Stimulated activated CD8-positive, alpha-beta memory T cell treated with anti-CD3 and anti-CD28 coated beads, Interleukin-7, amount 100 ng/mL, for 1 hour (primary cell): ENCODE measurements at regions not wholly inside any gene's neighbourhood (a gene's known extent, or its start where the extent isn't known, plus 50 kb on each side); places are given as distances from the start of the nearest gene placed in this dataset.

Experiments
- DNase-seq, 2 donors: peaks; one replicate each; pipeline ENCODE4 v3.0.0-alpha.2; 2020; ENCODE audit warnings: low read depth in 2 of 2

DNA sequence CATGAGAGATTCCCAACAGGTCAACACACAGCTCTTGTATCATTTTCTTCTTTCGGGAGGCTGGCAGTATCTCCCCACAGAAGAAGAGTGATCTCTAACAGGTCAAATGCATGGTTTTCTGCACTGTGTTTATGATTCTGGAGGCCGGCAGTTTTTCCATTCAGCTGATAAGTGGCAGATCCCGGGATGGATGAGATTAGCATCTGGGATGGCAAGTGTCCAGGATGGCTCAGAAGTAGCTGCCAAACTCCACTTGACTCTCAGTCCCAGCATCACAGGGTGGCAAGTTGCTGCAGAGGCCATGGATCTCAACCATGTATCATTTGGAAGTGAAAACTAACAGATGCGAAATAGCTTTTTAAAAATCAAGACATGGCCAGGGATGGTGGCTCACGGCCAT lies 97.8 kb upstream of the SLC44A1 start:
- DNase-seq, result no peak

DNA sequence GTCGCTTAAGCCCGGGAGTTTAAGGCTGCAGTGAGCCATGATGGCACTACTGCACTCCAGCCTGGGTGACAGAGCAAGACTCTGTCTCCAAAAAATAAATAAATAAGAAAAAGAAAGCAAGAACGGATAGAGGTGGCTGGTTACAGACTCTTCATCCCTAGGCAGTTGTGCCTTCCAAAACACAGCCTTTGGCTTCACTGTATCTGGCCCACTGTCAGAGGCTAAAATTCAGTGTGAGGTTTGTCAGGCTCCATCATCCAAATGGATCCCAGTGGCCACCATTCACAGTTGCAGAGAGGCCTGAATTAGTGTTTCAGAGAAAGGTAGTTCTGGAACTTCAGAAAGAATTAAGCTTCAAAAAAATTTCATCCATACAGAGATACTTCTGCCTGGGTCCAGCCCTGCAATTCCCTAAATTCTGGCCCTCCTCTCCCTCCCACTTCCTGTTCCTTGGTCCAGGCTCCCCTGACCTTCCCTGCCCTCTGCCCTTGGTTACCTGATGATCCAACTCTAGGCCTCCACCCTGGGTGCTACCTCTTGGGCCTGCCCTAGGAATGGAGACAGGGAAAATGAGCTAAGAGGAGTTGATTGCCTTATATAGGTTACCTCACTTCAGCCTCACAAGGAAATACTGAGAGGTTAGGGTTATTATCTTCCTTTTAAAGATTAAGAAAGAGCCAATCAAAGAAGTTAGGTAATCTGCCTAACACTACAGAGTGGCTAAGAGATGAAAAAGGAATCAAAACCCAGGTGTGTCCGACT lies 97.2 kb upstream of the SLC44A1 start:
- DNase-seq, result no peak

DNA sequence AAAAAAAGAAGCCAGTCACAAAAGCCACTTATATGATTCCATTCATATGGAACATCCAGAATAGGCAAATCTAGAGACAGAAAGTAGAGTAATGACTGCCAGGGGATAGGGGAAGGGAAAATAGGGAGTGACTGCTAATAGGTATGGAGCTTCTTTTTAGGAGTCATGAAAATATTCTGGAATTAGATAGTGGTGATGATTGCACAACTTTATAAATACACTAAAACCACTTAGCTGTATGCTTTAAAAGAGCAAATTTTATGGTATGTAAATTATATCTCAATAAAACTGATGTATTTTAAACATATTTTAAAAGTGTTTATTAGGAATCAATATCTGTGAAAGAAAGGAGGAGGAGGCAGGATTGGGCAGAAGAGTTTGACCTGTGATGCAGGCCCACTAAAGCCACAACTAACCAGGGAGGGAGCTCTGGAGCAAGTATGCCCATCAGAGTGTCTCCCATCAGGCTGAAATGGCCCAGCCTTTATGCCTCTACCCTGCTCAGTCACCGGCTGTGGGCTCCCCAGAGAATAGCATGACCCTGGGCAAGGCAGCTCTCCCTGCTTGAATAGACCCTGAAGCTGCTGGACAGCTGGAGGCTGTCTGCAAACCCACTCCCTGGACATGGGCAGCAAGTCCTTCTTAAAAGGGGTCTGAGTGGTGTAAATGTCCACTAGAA lies 96.0 kb upstream of the SLC44A1 start:
- no peak for DNase-seq

DNA sequence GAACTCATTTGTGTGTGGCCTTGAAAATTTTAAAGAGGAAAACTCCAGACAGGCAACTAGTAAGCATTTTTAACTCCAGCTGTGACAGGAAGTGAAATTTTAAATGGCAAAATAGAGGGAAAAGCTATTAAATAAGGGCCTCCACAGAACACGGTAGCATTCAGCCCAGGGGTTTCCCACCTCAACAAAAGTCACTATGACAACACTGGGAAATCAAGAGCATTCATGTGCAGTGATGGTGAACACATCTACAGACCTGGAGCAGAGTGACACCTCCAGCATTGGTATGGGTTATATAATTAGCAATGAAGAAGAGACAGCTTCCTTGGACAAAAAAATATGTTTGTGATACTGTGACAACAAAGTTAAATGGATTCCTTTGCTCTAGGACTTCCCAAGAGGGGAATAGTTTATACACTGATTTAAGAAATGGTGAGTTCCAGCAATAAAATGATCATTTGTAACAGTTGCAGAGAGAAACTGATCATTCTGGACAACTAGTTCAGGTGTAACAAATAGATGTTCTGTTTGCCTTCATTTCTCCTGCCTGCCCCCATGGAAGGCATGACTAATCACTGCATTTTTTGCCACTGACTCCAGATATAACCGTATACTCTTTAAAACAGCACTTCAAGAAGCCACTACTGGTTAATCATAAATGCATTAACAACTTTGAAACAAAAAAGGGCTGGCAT lies 93.3 kb upstream of the SLC44A1 start:
- no peak for DNase-seq

DNA sequence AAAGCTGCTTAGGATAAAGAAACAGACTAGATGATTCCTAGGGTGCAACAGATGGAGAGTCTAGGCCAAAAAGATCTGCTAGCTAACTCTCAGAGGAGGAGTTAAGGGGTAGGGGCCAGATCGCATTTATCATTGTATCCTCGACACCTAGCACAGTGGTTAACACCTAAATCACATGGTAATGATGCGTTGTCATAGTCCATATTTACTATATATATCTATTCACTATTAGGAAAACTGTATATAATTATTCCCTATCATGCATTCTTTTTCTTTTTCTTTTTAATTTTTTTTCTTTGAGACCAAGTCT lies 92.8 kb upstream of the SLC44A1 start:
- DNase-seq, result no peak

DNA sequence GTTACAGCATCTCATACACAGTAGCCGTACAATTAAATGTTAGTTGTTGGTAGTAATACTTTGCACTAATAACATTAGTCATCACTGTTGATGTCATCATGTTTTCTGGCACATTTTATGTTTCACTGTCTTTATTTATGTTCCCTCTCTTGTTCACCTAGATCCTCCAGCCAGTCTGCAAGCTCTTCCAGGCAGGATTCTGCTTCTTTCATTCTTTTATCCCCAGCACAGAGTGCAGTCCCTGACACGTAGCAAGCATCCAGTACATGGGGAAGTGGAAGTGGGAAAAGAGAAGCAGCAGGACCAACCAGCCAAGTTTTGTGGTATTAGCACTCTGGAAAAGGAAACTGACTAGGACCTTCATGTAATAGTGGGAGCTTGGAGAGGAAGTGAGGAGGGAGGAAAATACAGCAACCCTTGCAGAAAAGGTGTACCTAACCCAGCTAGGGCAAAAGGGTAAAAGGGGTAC lies 89.7 kb upstream of the SLC44A1 start:
- DNase-seq, result no peak

DNA sequence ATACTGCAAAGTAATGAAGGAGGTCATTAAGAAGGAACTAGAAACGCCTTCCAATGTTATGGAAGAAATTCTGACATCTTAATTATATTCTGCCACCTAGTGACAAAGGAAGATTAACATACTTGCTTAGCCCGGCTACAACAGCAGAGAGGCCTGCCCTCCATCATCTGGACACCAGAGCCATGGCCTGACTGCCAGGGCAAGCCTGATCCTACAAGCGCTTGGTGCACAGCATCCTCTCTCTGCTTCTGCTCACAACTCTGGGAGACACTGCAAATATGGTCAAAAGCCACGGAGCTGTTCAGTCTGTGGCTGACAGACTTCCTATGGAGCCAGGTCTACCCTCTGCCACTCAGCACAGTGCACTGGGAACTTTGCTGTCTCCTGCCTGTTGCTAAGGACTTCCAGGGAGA lies 87.3 kb upstream of the SLC44A1 start:
- DNase-seq, result no peak

DNA sequence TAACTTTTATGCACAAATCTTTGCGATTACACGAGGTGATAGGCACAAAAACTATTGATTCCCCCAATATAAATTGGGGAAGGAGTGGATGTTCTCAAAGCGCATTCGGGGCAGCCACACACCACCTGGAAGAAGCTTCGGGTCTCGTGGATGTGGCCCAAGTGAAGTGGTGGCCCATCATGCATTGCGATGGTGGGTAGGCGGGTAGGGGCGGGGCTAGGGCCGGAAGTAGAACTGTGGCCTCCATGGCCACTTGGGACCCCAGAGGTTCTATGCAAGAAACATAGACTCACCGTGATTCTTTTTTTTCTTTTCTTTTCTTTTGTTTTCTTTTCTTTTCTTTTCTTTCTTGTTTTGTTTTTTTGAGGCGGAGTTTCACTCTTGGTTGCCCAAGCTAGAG lies 86.4 kb upstream of the SLC44A1 start:
- DNase-seq, result no peak

DNA sequence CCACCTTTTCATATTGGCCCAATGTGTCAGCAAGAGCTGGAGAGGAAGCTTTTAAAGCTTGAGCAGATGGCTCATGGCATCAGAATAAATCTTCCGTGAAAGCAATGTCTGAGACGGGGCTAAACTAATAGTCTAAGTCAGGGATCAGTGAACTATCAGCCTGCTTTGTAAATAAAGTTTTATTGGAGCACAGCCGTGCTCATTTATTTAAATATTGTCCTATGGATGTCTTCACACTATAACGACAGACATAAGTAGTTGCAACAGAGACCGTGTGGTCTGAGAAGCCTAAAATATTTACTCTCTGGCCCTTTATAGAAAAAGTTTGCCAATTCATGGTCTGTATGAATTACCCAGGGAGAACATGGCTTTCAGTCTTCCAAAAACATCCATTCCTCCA lies 85.6 kb upstream of the SLC44A1 start:
- DNase-seq, result no peak

DNA sequence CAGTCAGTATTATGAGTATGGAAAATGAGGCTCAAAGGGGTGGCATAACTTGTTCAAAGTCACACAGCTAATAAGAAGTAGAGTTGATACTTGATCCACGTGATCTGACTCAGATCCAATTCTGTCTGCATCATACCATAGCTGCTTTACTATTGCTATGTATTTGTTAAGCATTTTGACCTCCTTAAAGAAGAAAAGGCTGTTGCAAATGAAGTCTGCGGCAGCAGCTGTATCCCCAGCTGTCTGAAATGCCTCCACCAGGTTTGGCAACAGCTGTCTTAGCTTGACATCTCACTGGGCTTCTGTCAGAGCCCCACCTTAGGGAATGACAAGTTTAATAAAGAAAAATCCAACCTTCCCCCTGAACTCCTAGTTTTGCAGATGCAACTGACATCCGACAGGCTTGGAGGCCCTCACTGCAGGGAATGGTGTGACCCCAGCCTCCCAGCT lies 75.6 kb upstream of the SLC44A1 start:
- no peak for DNase-seq

DNA sequence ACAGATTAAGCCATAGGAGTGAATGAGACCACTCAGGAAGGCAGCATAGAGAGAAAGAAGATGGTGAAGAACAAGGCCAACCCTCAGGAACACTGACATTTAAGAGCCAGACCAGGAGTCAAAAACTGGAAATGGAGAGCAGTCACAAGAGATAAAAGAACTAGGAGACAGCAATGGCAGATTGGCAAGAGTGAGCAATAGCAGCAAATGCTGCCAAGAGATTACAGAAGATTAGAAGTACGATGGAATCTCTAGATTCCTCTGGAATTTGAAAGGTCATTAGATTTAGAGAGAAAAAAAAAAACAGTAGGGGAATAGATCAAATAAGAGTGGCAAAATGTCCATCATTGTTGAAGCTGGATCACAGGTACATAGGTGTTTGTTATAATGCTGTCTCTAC lies 73.4 kb upstream of the SLC44A1 start:
- no peak for DNase-seq

DNA sequence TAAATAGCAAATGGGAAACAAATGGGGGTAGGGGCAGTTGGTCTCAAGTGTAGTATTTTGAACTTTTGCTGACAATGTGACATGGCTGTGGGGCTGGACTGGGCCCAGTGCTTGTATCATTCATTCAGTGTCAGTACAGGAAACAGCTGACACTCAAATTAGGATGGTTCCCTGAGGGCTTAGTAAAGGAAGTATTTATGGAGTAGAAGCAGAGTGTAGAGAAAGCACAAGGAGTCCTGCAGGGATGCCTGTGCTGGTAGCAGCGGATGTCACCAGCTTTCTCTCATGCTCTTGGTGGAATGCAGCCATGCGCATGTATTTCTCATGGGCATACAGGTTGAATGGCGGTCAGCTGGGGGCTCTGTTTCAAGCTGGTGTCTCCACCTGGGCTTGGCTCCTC lies 72.9 kb upstream of the SLC44A1 start:
- no peak for DNase-seq

DNA sequence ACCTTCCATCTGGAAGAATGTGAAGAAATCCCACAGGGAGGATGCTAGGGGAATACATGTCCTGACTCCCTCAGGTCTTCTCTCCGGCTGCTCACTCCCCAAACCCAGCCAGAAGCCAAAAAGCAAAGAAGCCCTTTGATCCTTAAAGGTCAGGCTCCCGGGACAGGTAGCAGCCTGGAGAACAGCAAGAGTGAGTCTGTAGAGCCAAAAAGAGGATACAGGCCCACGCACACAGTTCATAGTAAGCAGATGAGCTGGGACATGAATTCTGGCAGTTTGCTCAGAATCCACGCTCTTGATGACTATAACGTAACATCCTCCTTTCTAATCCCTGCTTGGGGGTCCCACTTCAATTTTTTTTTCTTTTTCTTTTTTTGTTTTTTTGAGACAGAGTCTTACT lies 72.0 kb upstream of the SLC44A1 start:
- DNase-seq, result no peak

DNA sequence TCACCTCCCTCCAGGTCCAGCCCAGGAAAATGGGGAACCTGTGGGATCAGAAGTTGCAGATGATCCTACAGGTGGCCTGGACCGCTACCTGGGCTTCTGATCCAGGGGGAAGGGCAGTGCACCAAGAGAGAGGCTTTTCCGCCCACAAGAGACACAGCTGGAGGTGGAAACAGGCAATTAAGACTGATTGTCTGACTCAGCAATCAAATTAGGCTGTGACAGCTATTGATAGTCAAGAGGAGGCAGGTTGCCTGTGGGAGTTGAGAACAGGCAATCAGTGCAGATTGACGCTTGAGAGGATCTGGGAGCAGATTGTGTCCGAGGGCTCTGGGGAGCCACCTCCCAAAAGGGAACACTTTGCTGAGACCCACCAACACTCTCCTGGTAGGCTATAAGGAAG lies 71.1 kb upstream of the SLC44A1 start:
- DNase-seq, result no peak

DNA sequence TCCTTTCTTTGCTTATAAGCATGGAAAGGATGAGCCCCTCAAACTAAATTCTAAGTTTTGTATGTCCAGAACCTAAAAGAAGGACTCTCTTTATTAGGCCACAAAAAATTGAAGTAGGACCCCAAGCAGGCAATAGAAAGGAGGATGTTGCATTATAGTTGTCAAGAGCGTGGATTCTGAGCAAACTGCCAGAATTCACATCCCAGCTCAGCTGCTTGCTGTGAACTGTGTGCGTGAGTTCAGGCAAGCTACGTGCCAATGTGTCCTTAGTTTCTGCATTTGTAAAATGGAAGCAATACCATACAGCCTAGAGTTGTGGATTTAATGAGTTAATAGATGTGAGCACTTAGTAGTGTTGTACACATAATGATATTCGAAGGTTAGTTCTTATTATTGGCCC lies 70.6 kb upstream of the SLC44A1 start:
- no peak for DNase-seq

DNA sequence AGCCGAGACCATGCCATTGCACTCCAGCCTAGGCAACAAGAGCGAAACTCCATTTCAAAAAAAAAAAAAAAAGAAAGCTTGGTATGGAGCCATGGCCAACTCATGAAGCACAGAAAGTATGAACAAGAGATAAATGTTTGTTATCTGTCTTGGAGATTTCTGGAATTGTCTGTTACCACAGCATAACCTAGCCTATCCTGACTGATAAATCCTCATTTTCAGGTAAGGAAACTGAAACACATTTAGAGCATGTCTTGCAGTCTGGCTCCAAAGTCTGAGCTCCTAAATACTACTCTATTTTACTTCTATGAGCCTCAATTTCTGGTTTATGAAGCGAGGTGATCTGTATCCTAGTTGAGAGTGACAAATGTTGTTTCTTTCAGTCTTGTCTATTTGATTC lies 68.3 kb upstream of the SLC44A1 start:
- DNase-seq, result no peak

DNA sequence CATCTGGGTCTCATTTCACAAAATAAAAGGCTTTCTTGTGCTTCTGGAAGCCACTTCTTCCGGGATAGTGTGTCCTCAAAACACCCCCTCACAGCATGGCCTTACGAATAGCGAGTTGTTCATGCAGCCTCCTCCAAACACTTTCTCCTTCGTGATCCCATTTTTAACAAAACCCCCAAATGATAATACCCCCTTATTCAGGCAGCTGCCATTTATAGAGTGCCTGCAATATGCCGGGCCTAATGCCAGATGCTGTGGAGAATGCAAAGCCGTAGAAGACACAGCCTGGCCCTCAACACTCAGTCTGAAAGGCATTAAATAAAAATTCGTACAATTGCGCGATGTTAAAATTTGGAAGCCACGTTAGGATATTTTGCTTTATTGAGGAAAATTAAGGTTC lies 66.4 kb upstream of the SLC44A1 start:
- DNase-seq, result no peak

DNA sequence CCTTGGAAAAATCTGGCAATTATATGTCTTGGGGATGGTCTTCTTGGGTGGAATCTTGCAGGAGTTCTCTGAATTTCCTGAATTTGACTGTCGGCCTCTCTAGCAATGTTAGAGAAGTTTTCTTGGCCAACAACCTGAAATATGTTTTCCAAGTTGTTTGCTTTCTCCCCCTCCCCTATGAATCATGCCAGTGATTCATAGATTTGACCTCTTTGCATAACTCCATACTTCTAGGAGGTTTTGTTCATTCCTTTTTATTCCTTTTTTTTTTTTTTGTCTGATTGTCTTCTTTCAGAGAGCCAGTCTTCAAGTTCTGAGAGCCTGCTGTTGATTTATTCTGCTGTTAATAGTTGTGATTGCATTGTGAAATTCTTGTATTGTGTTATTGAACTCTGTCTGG lies 56.7 kb upstream of the SLC44A1 start:
- no peak for DNase-seq

DNA sequence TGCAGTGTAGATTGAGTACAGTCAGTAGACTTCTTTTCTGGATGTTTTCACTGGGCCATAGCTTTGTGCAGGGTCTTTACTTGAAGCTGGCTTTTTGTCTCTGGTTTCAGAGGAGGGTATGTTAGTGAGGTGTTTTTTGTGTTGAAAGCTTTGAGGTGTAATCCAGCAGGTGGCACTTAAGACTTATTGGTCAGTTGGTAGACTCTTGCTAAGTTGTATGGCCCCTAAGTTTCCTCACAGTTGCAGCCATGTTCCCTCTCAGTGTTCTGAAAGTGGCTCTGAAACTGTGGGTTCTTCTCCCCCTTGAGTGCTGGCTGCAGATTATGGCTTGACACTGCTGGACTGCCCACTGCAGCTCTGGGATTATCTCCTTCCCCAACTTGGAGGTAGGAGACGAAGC lies 55.7 kb upstream of the SLC44A1 start:
- no peak for DNase-seq

DNA sequence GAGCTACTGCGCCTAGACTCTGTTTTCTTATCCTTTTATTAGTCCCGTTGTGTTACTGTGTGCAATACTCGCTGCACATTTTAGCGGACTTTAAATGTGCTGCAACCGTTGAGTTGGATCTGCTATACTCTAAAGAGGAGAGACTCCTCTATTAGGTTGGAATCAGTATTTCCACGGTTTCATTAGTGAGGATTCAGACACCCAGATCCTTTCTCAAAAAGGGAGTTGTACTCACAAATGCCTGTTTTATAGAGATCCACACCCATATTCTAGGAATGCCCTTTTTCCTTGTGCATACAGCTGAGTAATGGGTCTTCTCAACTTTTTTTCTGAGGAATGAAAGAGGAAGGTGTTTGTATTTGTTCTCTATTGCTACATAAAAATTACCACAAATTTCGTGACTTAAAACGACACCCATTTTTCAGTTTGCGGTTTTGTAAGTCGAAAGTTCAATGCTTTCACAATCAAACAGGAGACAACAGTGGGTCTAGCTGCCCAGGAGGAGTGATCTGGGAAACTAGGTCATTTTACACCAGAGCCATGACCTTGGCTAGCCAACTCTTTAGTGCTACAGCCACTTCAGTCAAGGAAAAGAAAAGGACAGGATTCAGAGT lies 52.8 kb upstream of the SLC44A1 start:
- no peak for DNase-seq

DNA sequence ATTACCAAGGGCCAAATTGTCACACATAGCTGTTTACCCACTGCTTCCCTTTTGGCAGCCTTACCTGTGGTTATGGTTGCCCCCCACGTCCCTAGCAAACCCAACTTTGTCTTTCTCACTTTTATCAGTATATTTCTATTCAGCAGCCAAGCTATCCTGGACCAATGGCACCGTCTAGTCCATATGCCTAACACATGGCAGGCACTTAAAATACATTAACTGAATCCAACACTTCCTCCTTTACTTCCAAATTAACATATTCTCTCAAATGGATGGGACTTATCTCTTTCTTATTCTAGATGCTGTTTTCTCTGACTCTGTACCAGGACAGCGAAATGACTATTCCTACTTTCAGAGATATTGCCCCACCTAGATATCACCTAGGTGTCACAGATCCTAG lies 50.9 kb upstream of the SLC44A1 start:
- no peak for DNase-seq

DNA sequence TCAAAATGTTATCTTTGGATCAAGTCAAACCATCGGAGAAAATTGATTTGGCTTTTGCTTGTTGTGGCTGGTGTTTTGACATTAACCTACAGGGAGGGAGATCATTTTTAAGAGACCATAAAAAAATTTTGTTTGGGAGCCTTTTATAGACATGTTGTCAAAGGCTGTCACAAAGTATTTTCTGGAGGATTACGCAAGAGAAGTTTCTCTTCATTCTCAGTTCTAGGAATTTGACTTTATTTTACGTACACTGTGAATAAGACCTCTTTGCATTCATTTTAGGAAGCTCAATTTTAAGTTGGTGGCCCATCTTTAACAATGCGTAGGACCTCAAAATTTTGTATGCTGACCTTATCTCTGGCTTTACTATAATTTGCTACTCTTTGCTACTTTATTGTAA lies 50.2 kb upstream of the SLC44A1 start:
- DNase-seq, result no peak
